HS-27A (cell line): ENCODE measurements at regions not wholly inside any gene's neighbourhood (a gene's known extent, or its start where the extent isn't known, plus 50 kb on each side); places are given as distances from the start of the nearest gene placed in this dataset.

Experiments
- DNase-seq: peaks from one replicate; pipeline ENCODE4 v3.0.0-alpha.2; 2012; ENCODE audit warnings: low read depth, missing footprints

GRCh38 chr18:22467760-22468553 lies 50.2 kb upstream of the CTAGE1 start:
- DNase-seq, result peak; percentile 98

- no peak for DNase-seq
Observed at GRCh38 chr18:22468554-22468891, 50.8 kb upstream of the CTAGE1 start.

- DNase-seq, result no peak
Observed at GRCh38 chr18:22469061-22469734, 51.5 kb upstream of the CTAGE1 start.

- DNase-seq, result no peak
Observed at GRCh38 chr18:22469926-22470247, 52.2 kb upstream of the CTAGE1 start.

GRCh38 chr18:22470248-22471235 lies 52.8 kb upstream of the CTAGE1 start:
- no peak for DNase-seq

- DNase-seq, result no peak
Observed at GRCh38 chr18:22471546-22472131, 53.9 kb upstream of the CTAGE1 start.

GRCh38 chr18:22473366-22473765 lies 55.7 kb upstream of the CTAGE1 start:
- no peak for DNase-seq

- no peak for DNase-seq
Observed at GRCh38 chr18:22475426-22476100, 57.8 kb upstream of the CTAGE1 start.

- no peak for DNase-seq
Observed at GRCh38 chr18:22477222-22477621, 59.5 kb upstream of the CTAGE1 start.

- no peak for DNase-seq
Observed at GRCh38 chr18:22482948-22483347, 65.2 kb upstream of the CTAGE1 start.

- no peak for DNase-seq
Observed at GRCh38 chr18:22483407-22483806, 65.7 kb upstream of the CTAGE1 start.

GRCh38 chr18:22484471-22484870 lies 66.8 kb upstream of the CTAGE1 start:
- no peak for DNase-seq

GRCh38 chr18:22485808-22486244 lies 68.1 kb upstream of the CTAGE1 start:
- no peak for DNase-seq

- DNase-seq, result no peak
Observed at GRCh38 chr18:22486667-22487066, 69.0 kb upstream of the CTAGE1 start.

- no peak for DNase-seq
Observed at GRCh38 chr18:22488554-22488953, 70.8 kb upstream of the CTAGE1 start.

GRCh38 chr18:22489704-22490103 lies 72.0 kb upstream of the CTAGE1 start:
- no peak for DNase-seq

- no peak for DNase-seq
Observed at GRCh38 chr18:22490429-22490846, 72.7 kb upstream of the CTAGE1 start.

- DNase-seq, result no peak
Observed at GRCh38 chr18:22493255-22493654, 75.5 kb upstream of the CTAGE1 start.

- no peak for DNase-seq
Observed at GRCh38 chr18:22493940-22494339, 76.2 kb upstream of the CTAGE1 start.

GRCh38 chr18:22494771-22495170 lies 77.1 kb upstream of the CTAGE1 start:
- no peak for DNase-seq

- DNase-seq, result no peak
Observed at GRCh38 chr18:22499421-22499820, 81.7 kb upstream of the CTAGE1 start.

- no peak for DNase-seq
Observed at GRCh38 chr18:22503803-22504202, 86.1 kb upstream of the CTAGE1 start.
